PC-9 (cell line): ENCODE measurements at regions not wholly inside any gene's neighbourhood (a gene's known extent, or its start where the extent isn't known, plus 50 kb on each side); places are given as distances from the start of the nearest gene placed in this dataset.

Source experiments
- CTCF ChIP-seq: fragments of 200-600 bp; sonication (generic); conservative IDR thresholded peaks from 2 replicates; pipeline ENCODE4 v1.6.1; 2017; ENCODE audit warnings: mixed run types, antibody characterized with exemption, mild to moderate bottlenecking, moderate library complexity
- EZH2 ChIP-seq: fragments of 200-600 bp; sonication (generic); IDR thresholded peaks from 2 replicates; pipeline ENCODE4 v1.8.0; 2017; ENCODE audit warnings: antibody characterized with exemption, low read depth

- no peak for TF ChIP-seq CTCF
- TF ChIP-seq EZH2, result no peak
Measured at GRCh38 chr12:75900781-75901254, 130.8 kb downstream of the PHLDA1 start.
